ENCODE measurements at regions not wholly inside any gene's neighbourhood (a gene's known extent, or its start where the extent isn't known, plus 50 kb on each side); places are given as distances from the start of the nearest gene placed in this dataset.
"Not testable (repeated sequence)": the region's sequence is repeated elsewhere in the genome, so short reads cannot be mapped to it uniquely, and the experiment has no call there.

DNA sequence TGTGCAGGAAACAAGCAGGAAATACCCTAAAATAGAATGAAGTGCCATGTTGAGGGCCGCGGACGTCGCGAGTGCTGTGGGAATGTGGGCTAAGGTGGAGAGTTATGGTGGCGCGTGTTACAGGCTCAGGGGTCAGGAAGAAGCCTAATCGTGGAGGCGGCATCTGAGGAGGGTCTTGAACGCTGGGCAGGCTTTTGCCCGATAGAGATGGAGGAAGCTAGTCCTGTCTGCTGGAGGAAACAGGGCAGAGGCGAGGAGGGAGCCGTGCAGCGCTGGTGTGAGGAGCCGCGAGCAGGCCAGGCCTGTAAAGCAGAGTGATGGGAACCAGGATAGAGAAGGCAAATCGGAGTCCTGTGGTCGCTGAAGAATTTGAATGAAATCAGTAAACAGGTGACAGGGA is 1759.8 kb upstream of the DEFB115 start:
- TF ChIP-seq, protein P1, sequence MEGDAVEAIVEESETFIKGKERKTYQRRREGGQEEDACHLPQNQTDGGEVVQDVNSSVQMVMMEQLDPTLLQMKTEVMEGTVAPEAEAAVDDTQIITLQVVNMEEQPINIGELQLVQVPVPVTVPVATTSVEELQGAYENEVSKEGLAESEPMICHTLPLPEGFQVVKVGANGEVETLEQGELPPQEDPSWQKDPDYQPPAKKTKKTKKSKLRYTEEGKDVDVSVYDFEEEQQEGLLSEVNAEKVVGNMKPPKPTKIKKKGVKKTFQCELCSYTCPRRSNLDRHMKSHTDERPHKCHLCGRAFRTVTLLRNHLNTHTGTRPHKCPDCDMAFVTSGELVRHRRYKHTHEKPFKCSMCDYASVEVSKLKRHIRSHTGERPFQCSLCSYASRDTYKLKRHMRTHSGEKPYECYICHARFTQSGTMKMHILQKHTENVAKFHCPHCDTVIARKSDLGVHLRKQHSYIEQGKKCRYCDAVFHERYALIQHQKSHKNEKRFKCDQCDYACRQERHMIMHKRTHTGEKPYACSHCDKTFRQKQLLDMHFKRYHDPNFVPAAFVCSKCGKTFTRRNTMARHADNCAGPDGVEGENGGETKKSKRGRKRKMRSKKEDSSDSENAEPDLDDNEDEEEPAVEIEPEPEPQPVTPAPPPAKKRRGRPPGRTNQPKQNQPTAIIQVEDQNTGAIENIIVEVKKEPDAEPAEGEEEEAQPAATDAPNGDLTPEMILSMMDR (IDR thresholded peaks at IDR 0.05): not testable (repeated sequence)
- TF ChIP-seq, protein P2, sequence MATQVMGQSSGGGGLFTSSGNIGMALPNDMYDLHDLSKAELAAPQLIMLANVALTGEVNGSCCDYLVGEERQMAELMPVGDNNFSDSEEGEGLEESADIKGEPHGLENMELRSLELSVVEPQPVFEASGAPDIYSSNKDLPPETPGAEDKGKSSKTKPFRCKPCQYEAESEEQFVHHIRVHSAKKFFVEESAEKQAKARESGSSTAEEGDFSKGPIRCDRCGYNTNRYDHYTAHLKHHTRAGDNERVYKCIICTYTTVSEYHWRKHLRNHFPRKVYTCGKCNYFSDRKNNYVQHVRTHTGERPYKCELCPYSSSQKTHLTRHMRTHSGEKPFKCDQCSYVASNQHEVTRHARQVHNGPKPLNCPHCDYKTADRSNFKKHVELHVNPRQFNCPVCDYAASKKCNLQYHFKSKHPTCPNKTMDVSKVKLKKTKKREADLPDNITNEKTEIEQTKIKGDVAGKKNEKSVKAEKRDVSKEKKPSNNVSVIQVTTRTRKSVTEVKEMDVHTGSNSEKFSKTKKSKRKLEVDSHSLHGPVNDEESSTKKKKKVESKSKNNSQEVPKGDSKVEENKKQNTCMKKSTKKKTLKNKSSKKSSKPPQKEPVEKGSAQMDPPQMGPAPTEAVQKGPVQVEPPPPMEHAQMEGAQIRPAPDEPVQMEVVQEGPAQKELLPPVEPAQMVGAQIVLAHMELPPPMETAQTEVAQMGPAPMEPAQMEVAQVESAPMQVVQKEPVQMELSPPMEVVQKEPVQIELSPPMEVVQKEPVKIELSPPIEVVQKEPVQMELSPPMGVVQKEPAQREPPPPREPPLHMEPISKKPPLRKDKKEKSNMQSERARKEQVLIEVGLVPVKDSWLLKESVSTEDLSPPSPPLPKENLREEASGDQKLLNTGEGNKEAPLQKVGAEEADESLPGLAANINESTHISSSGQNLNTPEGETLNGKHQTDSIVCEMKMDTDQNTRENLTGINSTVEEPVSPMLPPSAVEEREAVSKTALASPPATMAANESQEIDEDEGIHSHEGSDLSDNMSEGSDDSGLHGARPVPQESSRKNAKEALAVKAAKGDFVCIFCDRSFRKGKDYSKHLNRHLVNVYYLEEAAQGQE (IDR thresholded peaks at IDR 0.05; ENCODE audit: insufficient read depth in 1 of 2, low read depth in 2 of 2, low read length in 1 of 2): not testable (repeated sequence)
- TF ChIP-seq SIN3A (IDR thresholded peaks at IDR 0.05; ENCODE audit: borderline replicate concordance, insufficient read depth, low read depth, low read length); POLR2AphosphoS5 (IDR thresholded peaks at IDR 0.05; ENCODE audit: low read depth, low read length): not testable (repeated sequence)
